RWPE2 (cell line): ENCODE measurements at regions not wholly inside any gene's neighbourhood (a gene's known extent, or its start where the extent isn't known, plus 50 kb on each side); places are given as distances from the start of the nearest gene placed in this dataset.

Experiments
- ATAC-seq: fragments of 200-7000 bp; cut with Tn5 transposase; 3 replicates; pipeline ENCODE4 v1.9.1; 2021; ENCODE audit warnings: low read depth
- DNase-seq: peaks from one replicate; pipeline ENCODE4 v3.0.0-alpha.2; 2020; ENCODE audit warnings: low spot score
- H3K27ac ChIP-seq: fragments of 450-650 bp; 2 replicates; pipeline ENCODE4 v1.5.1; 2017; ENCODE audit warnings: mild to moderate bottlenecking; ENCODE audit not compliant: poor library complexity, severe bottlenecking
- H3K27me3 ChIP-seq: fragments of 250-450 bp; sonication (Bioruptor Pico); 2 replicates; pipeline ENCODE4 v1.5.1; 2021; ENCODE audit warnings: mild to moderate bottlenecking, moderate library complexity; ENCODE audit not compliant: insufficient read depth, poor library complexity, severe bottlenecking
- H3K36me3 ChIP-seq: fragments of 250-450 bp; sonication (Bioruptor Pico); 2 replicates; pipeline ENCODE4 v1.5.1; 2020; ENCODE audit warnings: low read depth, mild to moderate bottlenecking, moderate library complexity
- H3K4me1 ChIP-seq: fragments of 250-450 bp; sonication (Bioruptor Pico); 2 replicates; pipeline ENCODE4 v1.5.1; 2021; ENCODE audit warnings: mild to moderate bottlenecking, moderate library complexity; ENCODE audit not compliant: insufficient read depth, poor library complexity, severe bottlenecking
- H3K4me3 ChIP-seq: fragments of 250-450 bp; sonication (Bioruptor Pico); 2 replicates; pipeline ENCODE4 v1.5.1; 2021; ENCODE audit warnings: mild to moderate bottlenecking, moderate library complexity; ENCODE audit not compliant: severe bottlenecking
- H3K9me3 ChIP-seq: fragments of 250-450 bp; sonication (Bioruptor Pico); 2 replicates; pipeline ENCODE4 v1.5.1; 2021; ENCODE audit warnings: mild to moderate bottlenecking, moderate library complexity; ENCODE audit not compliant: severe bottlenecking
- TF ChIP-seq, protein P1 (sequence below): fragments of 450-650 bp; IDR thresholded peaks from one replicate; pipeline ENCODE4 v1.5.1; 2017; ENCODE audit warnings: mild to moderate bottlenecking, moderate library complexity; ENCODE audit not compliant: poor library complexity, severe bottlenecking

DNA sequence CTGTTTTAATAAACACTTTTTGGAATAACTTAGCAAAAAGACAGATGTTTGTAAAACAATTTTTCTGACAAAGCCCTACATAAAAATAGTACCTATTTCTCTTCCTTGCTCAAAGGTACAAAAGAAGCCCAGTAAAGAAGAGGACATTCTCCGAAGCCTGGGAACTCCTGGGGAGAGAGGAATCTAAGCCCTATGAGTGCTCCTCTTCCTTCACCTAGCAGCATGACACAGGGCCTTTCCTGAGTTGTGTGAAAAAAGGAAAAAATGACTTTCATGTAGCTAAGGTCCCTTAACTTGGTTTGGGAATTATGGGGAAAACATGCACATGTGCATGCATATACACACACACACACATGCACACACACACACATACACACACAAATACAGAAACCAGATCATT, 586.9 kb downstream of the TMA16 start:
- TF ChIP-seq, protein P1, sequence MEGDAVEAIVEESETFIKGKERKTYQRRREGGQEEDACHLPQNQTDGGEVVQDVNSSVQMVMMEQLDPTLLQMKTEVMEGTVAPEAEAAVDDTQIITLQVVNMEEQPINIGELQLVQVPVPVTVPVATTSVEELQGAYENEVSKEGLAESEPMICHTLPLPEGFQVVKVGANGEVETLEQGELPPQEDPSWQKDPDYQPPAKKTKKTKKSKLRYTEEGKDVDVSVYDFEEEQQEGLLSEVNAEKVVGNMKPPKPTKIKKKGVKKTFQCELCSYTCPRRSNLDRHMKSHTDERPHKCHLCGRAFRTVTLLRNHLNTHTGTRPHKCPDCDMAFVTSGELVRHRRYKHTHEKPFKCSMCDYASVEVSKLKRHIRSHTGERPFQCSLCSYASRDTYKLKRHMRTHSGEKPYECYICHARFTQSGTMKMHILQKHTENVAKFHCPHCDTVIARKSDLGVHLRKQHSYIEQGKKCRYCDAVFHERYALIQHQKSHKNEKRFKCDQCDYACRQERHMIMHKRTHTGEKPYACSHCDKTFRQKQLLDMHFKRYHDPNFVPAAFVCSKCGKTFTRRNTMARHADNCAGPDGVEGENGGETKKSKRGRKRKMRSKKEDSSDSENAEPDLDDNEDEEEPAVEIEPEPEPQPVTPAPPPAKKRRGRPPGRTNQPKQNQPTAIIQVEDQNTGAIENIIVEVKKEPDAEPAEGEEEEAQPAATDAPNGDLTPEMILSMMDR: no peak
- H3K9me3 ChIP-seq: no peaks in the 10 kb centered on the region

DNA sequence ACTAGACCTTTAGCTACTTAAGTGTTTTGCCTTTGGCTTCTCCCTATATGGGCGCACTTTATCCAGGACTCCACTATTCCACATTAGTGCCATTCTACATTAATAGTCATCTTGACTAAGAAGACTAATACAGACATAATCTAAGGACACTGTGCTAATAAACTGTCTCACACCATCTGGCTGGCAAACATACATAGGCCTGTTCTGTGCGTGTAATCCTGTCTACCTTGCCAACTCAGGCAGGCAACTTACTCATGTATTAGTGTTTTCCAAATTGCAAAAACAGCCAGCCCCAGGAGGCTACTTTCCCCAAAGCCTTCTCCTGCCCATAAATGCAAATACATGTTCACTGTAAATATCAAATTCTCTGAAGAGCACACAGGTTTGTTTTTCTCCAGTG, 587.3 kb downstream of the TMA16 start:
- TF ChIP-seq, protein P1: no peak
- ATAC-seq (no peak; the same call in 2 of the 3 replicates), DNase-seq (no peak)

More for the DNA sequence above, 586.9 kb downstream of the TMA16 start:
- H3K4me3 ChIP-seq: no peak overlapping the region
- ATAC-seq (no peak), DNase-seq (no peak)
- H3K4me1 ChIP-seq: no peaks in the 10 kb centered on the region
- no peak overlapping the region for H3K27ac ChIP-seq
- H3K36me3 ChIP-seq: no peaks in the 10 kb centered on the region
- H3K27me3 ChIP-seq: no peaks in the 10 kb centered on the region

DNA sequence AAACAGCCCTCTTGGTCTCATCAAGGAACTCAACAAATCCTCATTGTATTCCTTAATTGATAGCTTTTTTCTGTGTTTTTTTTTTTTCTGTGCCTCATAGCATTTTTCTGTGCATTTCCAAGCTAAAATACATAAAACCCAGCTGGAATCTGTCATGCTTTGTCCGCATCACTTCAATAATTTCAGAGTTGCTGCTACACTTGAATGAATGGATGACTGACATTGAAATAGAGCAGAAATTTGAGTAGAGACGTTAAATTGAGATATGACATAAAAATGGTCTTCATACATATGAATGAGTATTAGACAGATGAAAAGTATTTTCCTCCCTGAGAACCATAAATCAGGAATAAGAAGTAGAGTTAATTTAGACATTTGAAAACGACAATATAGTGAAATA, 593.2 kb downstream of the TMA16 start:
- Histone ChIP-seq H3K9me3 (no peaks in the 10 kb centered on the region), H3K36me3 (no peaks in the 10 kb centered on the region), H3K4me3 (no peak overlapping the region), H3K27me3 (no peaks in the 10 kb centered on the region), H3K4me1 (no peaks in the 10 kb centered on the region), H3K27ac (no peak overlapping the region)
- DNase-seq: no peak
- TF ChIP-seq, protein P1: no peak
- ATAC-seq: no peak

More for the DNA sequence above, 587.3 kb downstream of the TMA16 start:
- Histone ChIP-seq H3K4me3 (no peak overlapping the region), H3K36me3 (no peaks in the 10 kb centered on the region), H3K27ac (no peak overlapping the region), H3K4me1 (no peaks in the 10 kb centered on the region), H3K9me3 (no peaks in the 10 kb centered on the region), H3K27me3 (no peaks in the 10 kb centered on the region)

DNA sequence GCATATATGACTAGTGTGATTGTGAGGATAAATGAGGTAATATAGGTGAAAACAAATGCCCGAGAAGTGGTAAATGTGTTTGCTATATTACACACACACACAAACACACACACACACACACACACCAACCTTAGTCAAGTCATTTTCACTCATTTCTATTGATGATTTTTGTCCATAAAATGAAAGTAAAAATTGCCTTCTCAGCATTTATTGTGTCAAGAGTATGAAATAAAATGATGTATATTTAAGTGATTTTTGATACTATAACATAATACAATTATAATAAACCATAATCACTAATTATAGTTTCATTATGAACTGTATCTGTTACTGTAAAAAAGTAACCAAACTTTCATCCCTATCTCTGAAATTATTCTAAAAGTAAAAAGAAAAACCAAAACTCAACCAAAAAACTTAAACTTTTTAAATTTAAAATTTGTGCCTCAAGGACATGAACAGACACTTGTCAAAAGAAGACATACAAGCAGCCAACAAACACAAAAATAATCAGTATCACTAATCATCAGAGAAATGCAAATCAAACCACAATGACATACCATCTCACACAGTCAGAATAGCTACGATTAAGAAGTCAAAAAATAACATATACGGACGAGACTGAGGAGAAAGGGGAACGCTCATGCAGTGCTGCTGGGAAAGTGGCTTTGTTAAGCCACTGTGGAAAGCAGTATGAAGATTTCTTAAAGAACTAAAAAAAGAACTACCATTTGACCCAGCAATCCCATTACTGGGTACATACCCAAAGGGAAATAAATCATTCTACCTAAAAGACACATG, 601.0 kb downstream of the TMA16 start:
- Histone ChIP-seq H3K36me3 (no peaks in the 10 kb centered on the region), H3K27me3 (no peaks in the 10 kb centered on the region), H3K4me3 (no peak overlapping the region), H3K27ac (no peak overlapping the region), H3K4me1 (no peaks in the 10 kb centered on the region), H3K9me3 (no peaks in the 10 kb centered on the region)
- TF ChIP-seq, protein P1: no peak
- ATAC-seq: no peak
- DNase-seq: no peak
